ENCODE measurements at regions not wholly inside any gene's neighbourhood (a gene's known extent, or its start where the extent isn't known, plus 50 kb on each side); places are given as distances from the start of the nearest gene placed in this dataset.

DNA sequence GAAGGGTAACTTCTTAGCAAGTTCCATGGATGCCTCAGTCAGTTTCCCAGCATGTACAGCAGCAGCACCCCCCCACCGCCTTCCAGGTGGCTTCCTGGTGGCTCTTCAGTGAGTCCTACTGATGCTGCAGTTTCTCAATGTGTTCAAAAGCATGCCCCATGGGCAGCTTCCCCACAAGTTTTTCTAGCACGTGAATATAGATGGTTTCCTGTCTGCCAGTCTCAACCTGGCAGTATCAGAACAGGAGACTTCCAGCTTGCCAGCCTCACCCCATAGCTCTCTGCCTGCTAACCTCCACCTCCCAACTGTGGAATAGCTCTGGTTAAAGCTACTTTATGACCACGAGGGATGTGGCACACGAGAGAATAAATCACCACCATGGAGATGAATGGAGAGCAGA is 188.3 kb upstream of the SLCO3A1 start:
- H3K36me3 ChIP-seq: no peaks in the 10 kb centered on the region
- no peak overlapping the region for H3K27ac ChIP-seq
- no peak for ATAC-seq
- peaks cover 0 to 13% (median 3%) of the 10 kb centered on the region in 9 donors for H3K27me3 ChIP-seq
- TF ChIP-seq POLR2A (IDR thresholded peaks at IDR 0.05) (no peak), CTCF (IDR thresholded peaks at IDR 0.05) (no peak)
- no peaks in the 10 kb centered on the region for H3K9me3 ChIP-seq
- no peaks in the 10 kb centered on the region for H3K4me1 ChIP-seq
- WGBS, 4 donors: 65 to 77% (median 72%) methylated on average over 4 of the region's 4 CpGs
- no peak overlapping the region for H3K4me3 ChIP-seq
- intact Hi-C loops (cut with DNase I): no loop called here
- DNase-seq: no peak

DNA sequence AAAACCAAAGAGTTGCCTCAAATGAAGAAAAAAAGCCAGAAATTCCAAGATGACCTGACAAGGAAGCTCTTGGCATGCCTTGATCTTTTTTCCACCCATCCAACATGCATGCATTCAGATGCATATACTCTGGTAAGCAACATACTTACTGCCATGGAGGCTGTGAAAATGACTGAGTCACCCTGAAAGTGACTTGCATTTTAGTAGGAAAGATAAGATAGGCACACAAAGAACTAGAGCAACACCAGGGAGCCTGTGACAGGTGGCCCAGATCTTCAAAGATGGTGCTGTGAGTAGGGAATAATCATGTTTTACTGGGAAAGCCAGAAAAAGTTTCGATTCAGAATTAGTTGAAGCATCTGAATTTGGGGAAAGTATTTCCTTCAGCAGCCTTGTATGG is 185.1 kb upstream of the SLCO3A1 start:
- WGBS, 4 donors: 64 to 81% (median 78%) methylated on average over 1 of the region's 1 CpG
- DNase-seq (no peak), ATAC-seq (no peak)
- Histone ChIP-seq H3K9me3 (peaks cover 0 to under 1% (median 0%) of the 10 kb centered on the region in 12 donors), H3K27ac (no peak overlapping the region), H3K4me3 (no peak overlapping the region), H3K36me3 (no peaks in the 10 kb centered on the region), H3K27me3 (peaks cover 0 to 8% (median 0%) of the 10 kb centered on the region in 9 donors), H3K4me1 (no peaks in the 10 kb centered on the region)
- intact Hi-C loops (cut with DNase I): no loop called here
- TF ChIP-seq CTCF (IDR thresholded peaks at IDR 0.05): no peak
- no peak for TF ChIP-seq POLR2A (IDR thresholded peaks at IDR 0.05)

- no peak overlapping the region for H3K4me3 ChIP-seq
- intact Hi-C loops (cut with DNase I): no loop called here
- DNase-seq: no peak
- peaks cover 0 to 16% (median 7%) of the 10 kb centered on the region in 12 donors for H3K9me3 ChIP-seq
- H3K36me3 ChIP-seq: no peaks in the 10 kb centered on the region
- WGBS, 4 donors: 60 to 73% (median 67%) methylated on average over 2 of the region's 2 CpGs
- no peak for ATAC-seq
- H3K27ac ChIP-seq: no peak overlapping the region
- no peaks in the 10 kb centered on the region for H3K4me1 ChIP-seq
- no peak for TF ChIP-seq CTCF (IDR thresholded peaks at IDR 0.05)
- no peak for TF ChIP-seq POLR2A (IDR thresholded peaks at IDR 0.05)
- H3K27me3 ChIP-seq: peaks cover 0 to 8% (median 0%) of the 10 kb centered on the region in 9 donors
Measured at GRCh38 chr15:91670108-91670507, 183.4 kb upstream of the SLCO3A1 start.

DNA sequence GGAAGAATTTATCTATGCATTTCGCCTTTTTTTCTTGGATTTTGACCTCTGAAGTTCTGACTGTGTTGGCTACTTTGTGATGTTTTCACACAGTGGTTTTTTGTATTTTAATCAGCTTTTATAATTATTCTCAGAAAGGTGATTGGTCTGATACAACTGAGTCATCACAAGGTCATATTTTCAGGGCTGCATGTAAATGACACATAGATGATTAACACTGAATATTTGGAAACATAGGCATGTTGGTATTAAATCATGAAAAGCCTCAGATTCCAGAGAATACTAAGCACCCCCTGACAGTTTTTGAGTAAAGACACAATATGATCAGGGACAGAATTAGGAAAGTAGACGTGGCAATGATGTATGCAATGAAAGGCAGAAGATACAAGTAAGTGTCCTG is 175.5 kb upstream of the SLCO3A1 start:
- intact Hi-C loops (cut with DNase I): no loop called here
- H3K4me3 ChIP-seq: no peak overlapping the region
- peaks cover 0 to 6% (median 0%) of the 10 kb centered on the region in 9 donors for H3K27me3 ChIP-seq
- ATAC-seq (no peak), DNase-seq (no peak)
- 73 to 80% (median 74%) methylated on average over 2 of the region's 2 CpGs for WGBS, 4 donors
- no peak overlapping the region for H3K27ac ChIP-seq
- peaks cover 0 to 3% (median 0%) of the 10 kb centered on the region in 12 donors for H3K4me1 ChIP-seq
- H3K9me3 ChIP-seq: peaks cover 0 to 18% (median 7%) of the 10 kb centered on the region in 12 donors
- no peaks in the 10 kb centered on the region for H3K36me3 ChIP-seq
- no peak for TF ChIP-seq CTCF (IDR thresholded peaks at IDR 0.05)
- TF ChIP-seq POLR2A (IDR thresholded peaks at IDR 0.05): no peak

All from heart left ventricle (tissue), 16 donors.